GM19397 (cell line): ENCODE measurements at regions not wholly inside any gene's neighbourhood (a gene's known extent, or its start where the extent isn't known, plus 50 kb on each side); places are given as distances from the start of the nearest gene placed in this dataset.

Source experiments
- ATAC-seq: cut with Tn5 transposase; IDR thresholded peaks from one replicate; pipeline ENCODE4 v1.9.1; 2021; ENCODE audit warnings: mild to moderate bottlenecking, moderate library complexity; ENCODE audit not compliant: unreplicated experiment

DNA sequence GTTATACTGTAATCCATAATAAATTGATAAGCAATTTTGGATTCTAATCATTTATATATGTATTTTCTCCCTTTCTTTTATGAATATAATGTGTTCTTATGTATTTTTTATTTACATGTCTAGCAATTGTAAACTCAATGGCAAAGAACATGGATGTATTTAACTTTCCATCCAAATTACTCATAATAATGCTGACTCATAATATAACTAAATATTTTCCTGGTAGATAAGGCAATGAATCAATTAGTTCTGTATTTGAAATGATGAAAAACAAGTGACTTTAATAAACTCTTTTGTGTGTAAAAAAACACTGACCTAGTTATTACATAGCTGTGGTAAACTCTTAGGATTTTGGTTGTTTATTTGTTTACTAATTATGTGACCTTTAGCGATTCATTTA is 211.2 kb downstream of the DTHD1 start:
- ATAC-seq: no peak

DNA sequence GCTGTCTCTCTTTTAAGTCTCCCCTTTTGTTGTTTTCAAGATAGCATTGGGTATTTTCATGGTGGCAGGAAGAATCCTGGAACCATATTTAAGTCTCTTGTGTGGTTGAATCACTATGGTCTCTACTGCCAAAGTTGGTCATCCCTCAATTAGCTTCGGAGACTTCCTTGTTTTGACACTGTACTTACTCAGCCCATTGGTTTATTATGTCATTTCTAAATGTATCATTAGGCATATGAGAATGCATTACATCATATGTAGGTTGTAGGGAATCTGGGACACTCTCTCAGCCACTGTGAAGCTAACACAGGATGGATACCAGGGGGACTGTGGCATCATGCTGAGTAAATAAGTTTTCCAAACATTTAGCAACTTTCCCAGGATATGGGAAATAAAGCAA is 211.8 kb downstream of the DTHD1 start:
- ATAC-seq: no peak

DNA sequence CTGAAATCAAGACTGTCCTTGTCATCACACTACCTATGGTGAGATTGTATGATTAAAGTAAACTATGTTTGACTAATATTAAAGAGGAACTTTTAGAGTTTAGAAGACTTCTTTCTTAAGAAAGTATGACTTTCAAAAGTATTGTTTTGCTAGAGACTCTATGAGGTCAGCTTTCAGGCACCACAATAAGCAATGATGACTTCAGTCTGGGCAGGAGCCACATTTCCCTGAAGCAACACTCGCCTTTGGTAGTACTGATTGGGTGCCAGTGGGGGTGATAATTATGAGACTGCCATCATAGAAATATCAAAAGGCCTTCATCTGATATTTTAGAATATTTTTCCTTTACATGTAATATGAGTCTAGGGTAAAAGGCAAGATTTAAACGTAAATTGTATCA is 212.6 kb downstream of the DTHD1 start:
- no peak for ATAC-seq

DNA sequence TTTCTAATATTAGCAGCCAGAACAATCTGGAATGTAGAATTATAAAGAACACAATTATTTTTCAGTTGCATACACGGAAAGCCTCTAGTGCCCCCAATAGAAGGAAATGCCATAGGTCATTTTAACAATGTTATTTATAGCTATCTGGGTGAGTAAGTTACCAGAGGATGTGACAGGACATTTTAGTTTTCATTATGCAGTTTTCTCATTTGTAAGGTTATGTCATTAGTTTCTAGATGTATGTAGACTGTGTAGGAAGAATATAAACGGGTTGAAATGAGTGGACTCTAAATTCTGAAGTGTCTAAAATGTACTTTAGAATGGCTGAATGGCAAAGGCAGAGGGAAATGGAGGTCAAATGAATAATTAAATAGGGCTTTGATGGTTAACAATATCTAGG is 213.3 kb downstream of the DTHD1 start:
- ATAC-seq: no peak

DNA sequence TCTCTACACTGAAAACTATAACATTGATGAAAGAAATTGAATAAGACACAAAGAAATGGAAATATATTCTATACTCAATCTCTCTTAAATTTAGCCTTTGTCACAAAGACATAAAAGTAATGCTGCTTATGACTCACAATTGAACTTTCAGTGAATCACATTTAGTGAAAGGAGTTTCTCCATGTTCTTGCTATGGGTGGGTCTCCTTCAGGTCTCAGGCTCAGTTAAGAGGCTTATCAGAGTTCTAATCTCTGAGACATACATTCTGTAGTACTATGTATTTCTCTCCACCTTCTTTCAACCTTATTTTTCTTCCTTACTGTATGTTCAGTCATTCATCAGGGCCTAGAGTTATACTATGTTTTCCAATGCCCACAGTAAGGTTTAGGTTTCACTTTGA is 220.9 kb downstream of the DTHD1 start:
- ATAC-seq: no peak

DNA sequence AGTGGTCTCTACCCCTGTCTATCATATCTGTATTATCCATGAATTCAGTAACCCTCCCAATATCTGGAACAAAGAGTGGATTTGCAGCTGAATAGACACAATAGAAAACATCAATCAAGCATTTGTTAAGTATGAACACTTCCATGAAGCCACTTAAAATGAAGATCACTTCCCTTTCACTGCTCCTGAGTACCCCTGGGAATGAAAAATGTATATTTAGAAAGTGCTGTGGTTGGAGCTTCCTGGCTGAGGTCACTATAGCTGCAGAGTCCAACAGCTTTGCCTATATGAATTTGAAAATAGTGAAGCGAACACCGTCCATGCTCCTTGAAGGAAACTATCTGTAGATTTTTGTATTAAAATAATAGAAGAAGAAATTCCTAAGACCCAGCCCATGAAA is 227.0 kb downstream of the DTHD1 start:
- ATAC-seq: no peak

DNA sequence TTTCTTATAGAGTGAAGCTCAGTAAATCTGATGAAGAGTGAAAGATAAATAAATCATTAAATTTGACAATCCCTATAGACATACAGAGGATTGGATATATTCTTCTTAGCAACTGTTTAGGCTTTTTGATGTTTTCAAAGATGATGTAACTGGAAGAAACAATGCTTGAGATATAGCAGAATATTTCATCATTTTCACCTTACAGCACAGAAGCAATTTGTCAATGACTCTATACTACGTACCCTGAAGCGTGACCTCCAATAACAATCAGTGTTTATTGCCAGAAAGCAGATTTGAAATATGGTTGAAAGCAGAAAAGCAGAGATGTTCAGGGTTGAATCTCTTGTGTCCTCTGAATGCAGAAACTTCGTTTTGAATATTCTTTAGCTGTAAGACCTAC is 228.4 kb downstream of the DTHD1 start:
- ATAC-seq: no peak

DNA sequence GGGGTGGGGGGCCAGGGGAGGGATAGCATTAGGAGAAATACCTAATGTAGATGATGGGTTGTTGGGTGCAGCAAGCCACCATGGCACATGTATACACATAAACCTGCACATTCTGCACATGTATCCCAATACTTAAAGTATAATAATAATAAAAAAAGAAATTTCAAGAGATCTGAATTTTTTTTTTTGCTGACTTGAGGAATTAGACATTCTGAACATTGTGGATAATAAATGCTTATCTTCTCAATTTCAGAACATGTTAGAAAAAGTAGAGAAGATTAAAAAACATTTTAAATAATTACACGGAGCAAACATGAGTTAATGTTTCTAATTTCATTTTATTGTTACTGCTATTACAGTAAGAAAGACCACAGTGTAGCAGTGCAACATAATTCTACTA is 230.4 kb downstream of the DTHD1 start:
- no peak for ATAC-seq

DNA sequence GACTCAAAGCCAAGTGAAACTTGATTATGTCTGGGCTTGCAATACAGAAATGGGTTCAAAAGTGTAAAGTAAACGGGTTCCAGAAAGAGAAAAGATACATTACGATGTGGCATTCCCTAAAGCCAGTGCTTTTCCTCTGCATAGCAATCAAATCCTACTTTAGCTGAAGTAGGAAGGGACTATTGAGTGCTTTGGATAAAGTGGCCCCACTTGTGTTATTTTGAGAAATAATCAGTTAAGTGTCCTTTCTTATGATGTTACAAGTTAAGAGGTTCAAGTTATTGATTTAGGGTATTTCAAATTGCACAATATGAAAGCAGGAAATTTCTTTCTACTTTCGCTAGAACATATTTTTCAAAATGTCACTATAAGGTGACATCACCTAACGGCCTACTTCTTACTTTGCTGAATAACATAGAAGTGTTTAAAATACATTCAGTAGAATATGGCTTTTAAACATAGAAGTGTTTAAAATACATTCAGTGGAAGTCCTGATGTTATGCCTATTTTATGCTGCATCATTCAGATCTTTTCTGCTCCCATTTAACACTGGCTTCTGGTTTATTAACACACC is 235.2 kb downstream of the DTHD1 start:
- no peak for ATAC-seq

DNA sequence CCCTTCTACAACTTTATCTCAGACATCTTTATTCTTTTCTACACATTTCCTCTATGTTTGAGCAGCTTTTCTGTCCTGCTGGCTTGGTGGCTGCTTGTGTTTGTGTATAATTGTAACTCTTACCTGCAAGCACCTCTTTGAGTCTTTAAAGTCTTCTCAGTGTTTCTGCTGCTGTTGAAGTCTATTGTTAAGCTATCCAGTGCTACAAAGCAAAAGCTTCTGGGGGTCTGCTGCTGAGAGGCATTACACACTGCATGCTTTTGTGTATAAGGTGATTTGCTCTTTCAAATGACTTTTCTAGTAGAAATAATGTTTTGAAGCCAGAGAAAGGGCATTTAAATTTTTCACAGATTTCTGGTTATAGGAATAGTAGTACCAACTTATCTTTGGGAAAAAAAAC is 241.8 kb downstream of the DTHD1 start:
- ATAC-seq: no peak

DNA sequence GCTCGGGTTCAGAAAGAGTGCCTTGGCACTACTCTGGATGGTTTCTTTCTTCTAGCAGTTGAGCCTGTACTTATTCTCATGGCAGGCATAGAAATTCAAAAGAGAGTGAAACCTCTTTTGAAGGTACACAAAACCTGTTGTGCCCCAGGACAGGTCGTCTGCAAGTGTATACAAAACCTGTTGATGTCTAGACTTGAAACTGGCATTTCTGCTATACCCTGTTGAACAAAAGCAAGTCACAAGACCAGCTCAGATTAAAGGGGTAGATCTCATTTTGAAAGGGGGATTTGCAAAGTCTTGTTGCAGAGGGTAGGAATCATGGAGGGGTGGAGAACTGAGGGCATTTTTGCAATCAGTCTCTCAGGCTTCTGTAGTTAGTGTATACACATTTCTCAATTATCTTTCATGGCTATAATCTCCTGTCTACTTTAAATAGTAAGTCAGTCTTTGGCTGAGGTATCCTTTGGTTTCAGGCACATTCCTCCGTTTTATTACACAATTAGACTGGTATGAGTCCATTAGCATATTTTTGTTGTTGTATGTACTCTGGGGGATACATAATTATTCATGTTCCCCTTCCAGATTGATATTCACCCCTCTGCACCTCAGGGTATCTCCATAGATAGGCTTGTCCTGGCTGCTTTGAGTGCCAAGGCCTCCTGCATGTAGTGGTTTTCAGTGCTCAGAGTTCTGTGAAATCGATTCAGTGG is 251.4 kb downstream of the DTHD1 start:
- no peak for ATAC-seq

DNA sequence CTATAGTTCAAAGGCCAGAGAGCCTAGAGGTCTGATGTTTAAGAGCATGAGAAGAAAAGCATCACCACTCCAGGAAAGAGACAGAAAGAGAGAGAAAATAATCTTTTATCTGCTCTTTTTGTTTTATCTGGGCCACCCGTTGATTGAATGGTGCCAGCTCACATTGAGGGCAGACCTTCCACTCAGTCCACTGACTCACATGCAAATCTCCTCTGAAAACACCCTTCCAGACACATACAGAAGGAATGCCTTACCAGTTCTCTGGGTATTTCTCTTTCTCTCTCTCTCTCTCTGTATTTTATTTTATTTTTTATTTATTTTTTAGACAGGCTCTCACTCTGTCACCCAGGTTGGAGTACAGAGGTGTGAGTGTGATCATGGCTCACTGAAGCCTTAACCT is 252.5 kb downstream of the DTHD1 start:
- ATAC-seq: no peak

DNA sequence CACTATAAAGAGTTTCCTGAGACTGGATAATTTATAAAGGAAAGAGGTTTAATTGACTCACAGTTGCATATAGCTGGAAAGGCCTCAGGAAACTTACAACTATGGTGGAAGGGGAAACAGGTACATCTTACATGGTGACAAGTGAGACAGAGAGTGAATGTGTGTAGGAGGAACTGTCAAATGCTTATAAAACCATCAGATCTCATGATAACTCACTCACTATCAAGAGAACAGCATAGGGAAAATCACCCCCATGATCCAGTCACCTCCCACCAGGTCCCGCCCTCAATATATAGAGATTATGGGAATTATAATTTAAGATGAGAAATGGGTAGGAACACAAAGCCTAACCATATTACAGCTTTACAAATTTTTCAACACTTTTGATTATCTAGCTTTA is 266.0 kb downstream of the DTHD1 start:
- ATAC-seq: no peak

DNA sequence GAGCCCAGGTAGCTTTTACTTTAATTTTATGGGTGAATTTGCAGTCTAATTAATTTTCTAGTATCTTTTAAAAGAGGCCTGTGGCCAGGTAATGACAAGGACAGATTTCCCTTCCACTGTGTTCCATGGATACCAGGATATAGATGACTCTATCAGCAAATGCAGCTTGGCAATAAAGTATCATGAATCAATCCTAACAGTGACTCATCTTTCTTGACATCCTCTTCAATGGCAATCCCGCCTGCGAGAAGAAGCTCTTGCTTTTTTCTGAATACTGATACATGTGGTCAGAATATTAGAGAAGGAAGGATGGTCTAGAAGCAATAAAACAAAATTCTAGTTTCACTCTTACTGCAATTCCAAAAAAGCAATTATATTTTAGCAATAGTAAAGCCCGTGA is 267.8 kb downstream of the DTHD1 start:
- no peak for ATAC-seq

DNA sequence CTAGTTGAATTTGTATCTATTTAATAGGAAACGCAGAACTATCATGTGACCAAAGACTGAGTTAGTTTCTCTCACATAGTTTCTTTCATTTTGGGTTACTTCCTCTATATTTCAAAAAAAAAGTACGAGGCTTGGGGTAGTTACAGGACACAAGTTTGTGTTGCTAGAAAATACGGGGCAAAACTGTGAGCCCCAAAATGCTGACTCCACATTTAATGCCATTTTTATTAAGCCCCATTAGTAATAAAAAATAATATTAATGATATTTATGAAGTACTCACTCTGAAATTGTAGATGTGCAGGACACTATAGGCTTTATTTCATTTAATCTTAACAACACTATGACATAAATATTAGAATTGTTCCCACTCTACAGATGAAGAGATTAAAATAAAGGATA is 268.6 kb downstream of the DTHD1 start:
- no peak for ATAC-seq

DNA sequence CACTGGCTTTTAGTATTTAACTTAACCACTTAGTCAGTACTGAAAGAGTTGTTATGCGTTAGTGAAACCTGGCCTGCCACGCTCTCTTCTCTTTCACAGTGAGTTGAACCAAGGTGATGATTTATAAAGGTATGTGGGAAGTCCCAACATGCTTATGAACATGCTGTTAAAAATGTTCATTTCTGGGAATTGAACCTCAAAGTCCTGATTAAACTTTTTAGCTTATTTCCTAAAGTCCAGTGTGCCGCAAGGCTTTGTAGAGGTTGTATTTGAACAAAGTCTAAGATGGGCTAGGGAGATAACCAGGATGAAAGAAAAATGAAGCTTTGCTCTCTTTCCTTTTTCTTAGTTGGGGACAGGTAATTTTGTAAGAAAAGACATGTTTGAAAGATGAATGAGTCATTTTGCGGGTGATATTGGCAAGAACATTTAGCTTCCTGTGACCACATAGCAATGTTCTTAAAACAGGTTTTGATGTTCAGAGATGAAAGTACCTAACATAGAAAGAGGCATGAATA is 270.3 kb downstream of the DTHD1 start:
- peak; percentile 92 for ATAC-seq

DNA sequence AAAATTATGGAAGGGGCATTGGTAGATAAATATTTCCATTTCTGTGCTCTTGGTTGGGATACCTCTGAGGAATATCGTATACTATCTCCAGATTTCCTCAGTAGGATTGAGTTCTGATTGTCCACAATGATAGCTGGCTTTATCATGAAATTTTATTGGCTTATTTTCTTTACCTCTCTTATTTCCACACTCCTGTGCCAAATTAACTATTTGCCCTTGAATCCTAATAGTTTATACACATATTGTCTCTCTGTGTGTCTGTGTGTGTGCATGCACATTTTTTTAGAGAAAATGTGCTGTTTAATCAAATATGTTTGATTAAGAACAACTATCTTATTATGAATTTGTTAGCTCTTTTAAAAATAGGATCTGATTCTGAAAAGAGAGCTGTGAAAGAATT is 271.6 kb downstream of the DTHD1 start:
- no peak for ATAC-seq

DNA sequence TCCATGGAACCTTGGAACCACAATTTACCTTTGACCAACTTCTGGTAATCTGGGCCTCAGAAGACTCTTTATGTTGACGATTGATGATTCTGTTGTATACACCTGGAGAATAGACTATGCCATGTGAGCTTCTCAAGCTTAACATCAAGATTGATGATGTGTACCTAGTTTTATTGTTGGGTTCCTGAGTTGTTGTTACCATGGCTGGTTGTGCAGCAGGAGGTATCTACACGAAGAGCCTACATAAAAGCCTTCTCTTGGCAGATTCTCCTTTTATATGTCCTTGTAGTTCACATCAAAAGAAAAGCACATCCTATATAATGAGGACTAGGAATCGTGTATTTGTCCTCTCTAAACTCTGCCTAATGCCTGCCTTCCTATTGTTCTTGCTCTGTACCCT is 272.0 kb downstream of the DTHD1 start:
- ATAC-seq: no peak

DNA sequence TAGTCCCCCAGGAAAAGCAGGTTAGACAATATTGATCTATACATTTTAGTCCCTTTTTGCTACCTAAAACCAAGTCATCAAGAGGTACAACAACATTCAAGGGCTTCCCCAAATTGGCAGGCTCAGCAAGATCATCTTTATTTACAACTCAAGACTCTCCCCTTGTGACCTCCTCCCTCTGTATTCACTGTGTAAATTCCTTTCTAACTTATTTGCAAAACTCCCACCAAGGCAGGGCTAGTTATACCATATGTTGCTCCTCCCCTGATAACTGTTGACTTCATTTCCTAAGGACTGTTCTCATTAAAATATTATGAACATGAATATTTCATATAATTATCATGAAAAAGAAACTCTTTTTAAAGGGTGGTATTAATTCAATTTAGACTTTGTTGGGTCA is 275.6 kb downstream of the DTHD1 start:
- no peak for ATAC-seq

DNA sequence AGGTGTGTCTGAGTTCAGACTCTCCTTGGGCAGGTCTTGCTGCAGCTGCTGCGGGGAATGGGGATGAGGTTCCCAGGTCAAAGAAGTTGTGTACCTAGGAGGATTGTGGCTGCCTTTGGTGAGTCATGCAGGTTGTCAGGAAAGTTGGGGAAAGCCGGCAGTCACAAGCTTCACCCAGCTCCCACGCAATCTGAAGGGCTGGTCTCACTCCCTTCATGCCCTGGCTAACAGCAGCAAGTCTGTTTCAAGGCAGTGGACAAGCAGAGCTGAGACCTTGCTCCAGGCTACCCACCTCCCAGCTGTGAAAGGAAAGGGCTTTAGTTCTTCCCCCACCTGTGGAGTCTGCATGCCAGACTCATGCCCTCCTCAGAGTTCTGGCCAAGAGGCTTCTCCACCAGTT is 287.2 kb downstream of the DTHD1 start:
- no peak for ATAC-seq

DNA sequence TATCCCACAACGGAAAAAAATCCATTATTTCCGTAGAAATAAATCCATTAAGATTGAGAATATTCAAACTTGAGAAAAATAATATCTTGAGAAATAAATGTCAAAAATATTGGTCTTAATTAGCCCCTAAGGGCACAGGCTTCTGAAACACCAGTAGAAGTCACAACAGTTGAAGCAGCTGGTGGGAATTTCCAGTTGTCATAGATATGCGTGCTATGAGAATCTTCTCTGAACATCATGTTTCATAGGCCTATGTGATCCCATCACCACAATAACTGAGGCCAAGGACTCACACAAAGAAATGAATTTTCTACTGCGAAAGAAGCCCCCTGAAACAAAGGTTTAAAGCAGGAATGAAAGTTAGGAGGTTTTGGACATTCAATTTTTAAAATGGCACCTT is 292.0 kb downstream of the DTHD1 start:
- ATAC-seq: no peak

DNA sequence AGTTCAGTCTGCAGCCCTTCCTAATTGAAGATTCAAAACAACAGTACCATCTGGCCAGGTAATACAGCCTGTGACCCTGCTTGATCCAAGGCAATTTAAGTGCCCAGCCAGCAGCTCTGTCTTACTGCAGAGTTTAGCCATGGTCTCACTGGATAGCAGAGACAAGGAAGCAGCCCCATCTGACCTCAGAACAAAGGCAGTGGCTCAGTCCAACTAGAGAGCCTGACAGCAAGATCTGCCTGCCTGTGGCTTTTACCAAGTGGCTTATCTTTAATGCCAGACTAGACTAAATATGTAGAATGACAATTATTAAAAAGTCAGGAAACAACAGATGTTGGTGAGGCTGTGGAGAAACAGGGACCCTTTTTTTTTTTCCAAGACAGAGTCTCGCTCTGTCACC is 293.4 kb downstream of the DTHD1 start:
- ATAC-seq: no peak

DNA sequence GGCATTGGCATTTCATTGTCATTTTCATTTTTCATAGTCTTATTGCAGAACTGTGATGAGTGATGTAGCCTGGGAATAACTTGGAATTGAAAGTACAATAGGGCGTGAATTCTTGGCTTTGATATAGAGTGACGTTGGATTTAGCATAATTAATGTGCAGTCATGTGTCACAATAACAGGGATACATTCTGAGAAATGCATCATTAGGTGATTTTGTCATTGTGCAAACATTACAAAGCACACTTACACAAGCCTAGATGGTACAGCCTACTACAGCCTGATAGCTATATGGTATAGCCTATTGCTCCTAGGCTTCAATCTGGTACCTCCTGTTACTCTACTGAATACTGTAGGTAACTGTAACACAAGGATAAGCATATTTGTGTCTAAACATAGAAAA is 300.8 kb downstream of the DTHD1 start:
- ATAC-seq: no peak
